Trophoblast cell (in vitro differentiated cells and primary cell): ENCODE measurements at regions not wholly inside any gene's neighbourhood (a gene's known extent, or its start where the extent isn't known, plus 50 kb on each side); places are given as distances from the start of the nearest gene placed in this dataset.

Source experiments
- DNase-seq, 2 donors: peaks; one replicate each; pipeline ENCODE4 v3.0.0-alpha.2; 2016
- H2AFZ ChIP-seq: 2 replicates; pipeline ENCODE4 v1.6.1; 2013; ENCODE audit warnings: low read length, moderate library complexity, mild to moderate bottlenecking; ENCODE audit not compliant: insufficient read depth, poor library complexity
- H2AK5ac ChIP-seq: 2 replicates; pipeline ENCODE4 v1.6.1; 2013; ENCODE audit warnings: mild to moderate bottlenecking, low read length
- H2BK120ac ChIP-seq: 2 replicates; pipeline ENCODE4 v1.6.1; 2013; ENCODE audit warnings: low read length, mild to moderate bottlenecking, moderate library complexity; ENCODE audit not compliant: insufficient read depth, poor library complexity
- H2BK12ac ChIP-seq: 2 replicates; pipeline ENCODE4 v1.6.1; 2013; ENCODE audit warnings: mild to moderate bottlenecking, low read length, moderate library complexity
- H2BK5ac ChIP-seq: 2 replicates; pipeline ENCODE4 v1.6.1; 2013; ENCODE audit warnings: low read length, low read depth, moderate library complexity, mild to moderate bottlenecking; ENCODE audit not compliant: poor library complexity
- H3K14ac ChIP-seq: 2 replicates; pipeline ENCODE4 v1.6.1; 2013; ENCODE audit warnings: mild to moderate bottlenecking, low read length
- H3K18ac ChIP-seq: 2 replicates; pipeline ENCODE4 v1.6.1; 2013; ENCODE audit warnings: mild to moderate bottlenecking, low read length
- H3K23ac ChIP-seq: 2 replicates; pipeline ENCODE4 v1.6.1; 2013; ENCODE audit warnings: low read length
- H3K27ac ChIP-seq: 2 replicates; pipeline ENCODE4 v1.5.1; 2013; ENCODE audit warnings: low read depth, mild to moderate bottlenecking, inconsistent platforms, low read length, moderate library complexity
- H3K27me3 ChIP-seq: 2 replicates; pipeline ENCODE4 v1.6.1; 2013; ENCODE audit warnings: inconsistent platforms, mild to moderate bottlenecking, low read length, moderate library complexity; ENCODE audit not compliant: insufficient read depth
- H3K36me3 ChIP-seq, 2 experiments: 1 replicate in 1 of 2; 2 replicates in 1 of 2; pipeline ENCODE4 v1.6.1; 2013; ENCODE audit warnings: low read length in 2 of 2, mild to moderate bottlenecking in 2 of 2, moderate library complexity in 1 of 2; ENCODE audit not compliant: insufficient read depth in 2 of 2, control insufficient read depth in 1 of 2
- H3K4ac ChIP-seq: 2 replicates; pipeline ENCODE4 v1.6.1; 2013; ENCODE audit warnings: low read depth, mild to moderate bottlenecking, low read length, moderate library complexity
- H3K4me1 ChIP-seq, 2 experiments: 1 replicate in 1 of 2; 2 replicates in 1 of 2; pipeline ENCODE4 v1.6.1; 2013; ENCODE audit warnings: low read length in 2 of 2, mild to moderate bottlenecking in 2 of 2, moderate library complexity in 1 of 2; ENCODE audit not compliant: insufficient read depth in 2 of 2, control insufficient read depth in 1 of 2
- H3K4me2 ChIP-seq: 2 replicates; pipeline ENCODE4 v1.6.1; 2013; ENCODE audit warnings: inconsistent platforms, mild to moderate bottlenecking, low read length, moderate library complexity
- H3K4me3 ChIP-seq: 2 replicates; pipeline ENCODE4 v1.5.1; 2013; ENCODE audit warnings: mild to moderate bottlenecking, low read depth, low read length, inconsistent platforms
- H3K79me1 ChIP-seq: one replicate; pipeline ENCODE4 v1.6.1; 2013; ENCODE audit warnings: low read length
- H3K79me2 ChIP-seq: 2 replicates; pipeline ENCODE4 v1.6.1; 2013; ENCODE audit warnings: low read length, mild to moderate bottlenecking; ENCODE audit not compliant: control insufficient read depth, insufficient read depth, poor library complexity
- H3K9ac ChIP-seq: 2 replicates; pipeline ENCODE4 v1.6.1; 2013; ENCODE audit warnings: mild to moderate bottlenecking, low read length
- H3K9me3 ChIP-seq: 2 replicates; pipeline ENCODE4 v1.6.1; 2013; ENCODE audit warnings: low read depth, mild to moderate bottlenecking, control low read depth, inconsistent platforms, low read length; ENCODE audit not compliant: insufficient read depth
- H4K12ac ChIP-seq: 2 replicates; pipeline ENCODE4 v1.6.1; 2013; ENCODE audit warnings: low read depth, mild to moderate bottlenecking, low read length, moderate library complexity
- H4K8ac ChIP-seq: 2 replicates; pipeline ENCODE4 v1.6.1; 2013; ENCODE audit warnings: low read depth, mild to moderate bottlenecking, low read length, moderate library complexity
- H4K91ac ChIP-seq: one replicate; pipeline ENCODE4 v1.6.1; 2013; ENCODE audit warnings: low read depth, mild to moderate bottlenecking, low read length, moderate library complexity
- WGBS: extraction: QIAGEN DNeasy Blood & Tissue Kit; methylation state at CpG from one replicate; pipeline ENCODE4 v1.1.7; 2013; ENCODE audit warnings: missing lambda C conversion rate; ENCODE audit not compliant: insufficient read length, insufficient coverage; ENCODE audit errors: extremely low coverage; 5-methylcytosine and 5-hydroxymethylcytosine counted together

- no peaks in the 10 kb centered on the region for H3K9me3 ChIP-seq
- no peak overlapping the region for H3K14ac ChIP-seq
- DNase-seq = no peak
These were observed 318.6 kb downstream of the CDH9 start for GRCh38 chr5:26719803-26720202.

GRCh38 chr5:26700759-26701384, 337.5 kb downstream of the CDH9 start:
- Histone ChIP-seq H3K79me1 (no peaks in the 10 kb centered on the region), H2AK5ac (no peak overlapping the region), H3K9ac (no peak overlapping the region), H3K79me2 (no peaks in the 10 kb centered on the region), H3K4me1 (no peaks in the 10 kb centered on the region), H3K4me2 (no peak overlapping the region), H4K8ac (no peak overlapping the region), H3K4me3 (no peak overlapping the region), H3K27me3 (no peaks in the 10 kb centered on the region), H2AFZ (no peak overlapping the region), H4K12ac (no peak overlapping the region), H3K36me3 (no peaks in the 10 kb centered on the region), H2BK5ac (no peak overlapping the region), H3K18ac (no peak overlapping the region), H3K23ac (no peak overlapping the region), H3K14ac (no peak overlapping the region), H2BK12ac (no peak overlapping the region), H3K4ac (no peak overlapping the region), H3K9me3 (no peaks in the 10 kb centered on the region), H2BK120ac (no peak overlapping the region), H4K91ac (no peak overlapping the region), H3K27ac (no peak overlapping the region)
- no CpG with 5 or more reads among the region's 2 CpGs for WGBS
- peak in 1 of 2 donors; percentile 24 for DNase-seq

More at GRCh38 chr5:26719803-26720202, 318.6 kb downstream of the CDH9 start:
- no peaks in the 10 kb centered on the region for H3K79me1 ChIP-seq
- H3K27me3 ChIP-seq = no peaks in the 10 kb centered on the region
- H3K23ac ChIP-seq = no peak overlapping the region
- no peaks in the 10 kb centered on the region for H3K36me3 ChIP-seq
- no peak overlapping the region for H2AFZ ChIP-seq
- no peak overlapping the region for H3K4me2 ChIP-seq
- no peak overlapping the region for H2AK5ac ChIP-seq
- no peaks in the 10 kb centered on the region for H3K4me1 ChIP-seq
- H3K4me3 ChIP-seq = no peak overlapping the region
- H3K79me2 ChIP-seq = no peaks in the 10 kb centered on the region
- H4K8ac ChIP-seq = no peak overlapping the region
- no peak overlapping the region for H3K18ac ChIP-seq
- no peak overlapping the region for H3K9ac ChIP-seq
- no peak overlapping the region for H2BK5ac ChIP-seq
- H3K27ac ChIP-seq = no peak overlapping the region
- no peak overlapping the region for H2BK12ac ChIP-seq
- H4K91ac ChIP-seq = no peak overlapping the region
- H2BK120ac ChIP-seq = no peak overlapping the region
- no peak overlapping the region for H4K12ac ChIP-seq
- no peak overlapping the region for H3K4ac ChIP-seq

GRCh38 chr5:26692952-26693351, 345.4 kb downstream of the CDH9 start:
- Histone ChIP-seq H3K27me3 (no peaks in the 10 kb centered on the region), H3K9ac (no peak overlapping the region), H3K79me1 (no peaks in the 10 kb centered on the region), H3K18ac (no peak overlapping the region), H3K79me2 (no peaks in the 10 kb centered on the region), H2AK5ac (no peak overlapping the region), H3K14ac (no peak overlapping the region), H2BK12ac (no peak overlapping the region), H2BK120ac (no peak overlapping the region), H4K12ac (no peak overlapping the region), H3K4ac (no peak overlapping the region), H4K8ac (no peak overlapping the region), H3K23ac (no peak overlapping the region), H3K27ac (no peak overlapping the region), H2AFZ (no peak overlapping the region), H4K91ac (no peak overlapping the region), H2BK5ac (no peak overlapping the region), H3K9me3 (no peaks in the 10 kb centered on the region), H3K4me3 (no peak overlapping the region), H3K36me3 (no peaks in the 10 kb centered on the region), H3K4me2 (no peak overlapping the region), H3K4me1 (no peaks in the 10 kb centered on the region)
- no peak for DNase-seq
- no CpG with 5 or more reads among the region's 5 CpGs for whole genome bisulfite sequencing

- no peak overlapping the region for H3K4me2 ChIP-seq
- no peak overlapping the region for H4K8ac ChIP-seq
- no peak overlapping the region for H3K27ac ChIP-seq
- no peaks in the 10 kb centered on the region for H3K79me2 ChIP-seq
- H2AFZ ChIP-seq = no peak overlapping the region
- no peak overlapping the region for H2AK5ac ChIP-seq
- H3K18ac ChIP-seq = no peak overlapping the region
- no peaks in the 10 kb centered on the region for H3K4me1 ChIP-seq
- no peak overlapping the region for H3K4me3 ChIP-seq
- no peak overlapping the region for H4K12ac ChIP-seq
- H3K23ac ChIP-seq = no peak overlapping the region
- no peak overlapping the region for H3K4ac ChIP-seq
- H3K14ac ChIP-seq = no peak overlapping the region
- no peaks in the 10 kb centered on the region for H3K9me3 ChIP-seq
- DNase-seq = no peak
- no peaks in the 10 kb centered on the region for H3K79me1 ChIP-seq
- no peaks in the 10 kb centered on the region for H3K27me3 ChIP-seq
- H2BK5ac ChIP-seq = no peak overlapping the region
- no peak overlapping the region for H4K91ac ChIP-seq
- H2BK12ac ChIP-seq = no peak overlapping the region
- H2BK120ac ChIP-seq = no peak overlapping the region
- no peak overlapping the region for H3K9ac ChIP-seq
- no peaks in the 10 kb centered on the region for H3K36me3 ChIP-seq
These were observed 346.9 kb downstream of the CDH9 start for GRCh38 chr5:26691486-26691885.
